ENCODE measurements at regions not wholly inside any gene's neighbourhood (a gene's known extent, or its start where the extent isn't known, plus 50 kb on each side); places are given as distances from the start of the nearest gene placed in this dataset.

- TF ChIP-seq EZH2phosphoT487 (IDR thresholded peaks at IDR 0.05; ENCODE audit: borderline replicate concordance) (no peak), EGR1 (IDR thresholded peaks at IDR 0.05; ENCODE audit: low read depth) (no peak), POLR2A (IDR thresholded peaks at IDR 0.05; ENCODE audit: borderline replicate concordance, extremely low read depth, insufficient read depth, insufficient read length) (no peak), POLR2AphosphoS5 (IDR thresholded peaks at IDR 0.05; ENCODE audit: low read depth, low read length) (no peak), EZH2 (IDR thresholded peaks at IDR 0.05) (no peak), SP1 (IDR thresholded peaks at IDR 0.05; ENCODE audit: low read depth) (no peak), TCF7L2 (IDR thresholded peaks at IDR 0.05; ENCODE audit: borderline replicate concordance, extremely low read depth, insufficient read depth, insufficient read length) (no peak), JUND (IDR thresholded peaks at IDR 0.05) (no peak)
- TF ChIP-seq, protein P1, sequence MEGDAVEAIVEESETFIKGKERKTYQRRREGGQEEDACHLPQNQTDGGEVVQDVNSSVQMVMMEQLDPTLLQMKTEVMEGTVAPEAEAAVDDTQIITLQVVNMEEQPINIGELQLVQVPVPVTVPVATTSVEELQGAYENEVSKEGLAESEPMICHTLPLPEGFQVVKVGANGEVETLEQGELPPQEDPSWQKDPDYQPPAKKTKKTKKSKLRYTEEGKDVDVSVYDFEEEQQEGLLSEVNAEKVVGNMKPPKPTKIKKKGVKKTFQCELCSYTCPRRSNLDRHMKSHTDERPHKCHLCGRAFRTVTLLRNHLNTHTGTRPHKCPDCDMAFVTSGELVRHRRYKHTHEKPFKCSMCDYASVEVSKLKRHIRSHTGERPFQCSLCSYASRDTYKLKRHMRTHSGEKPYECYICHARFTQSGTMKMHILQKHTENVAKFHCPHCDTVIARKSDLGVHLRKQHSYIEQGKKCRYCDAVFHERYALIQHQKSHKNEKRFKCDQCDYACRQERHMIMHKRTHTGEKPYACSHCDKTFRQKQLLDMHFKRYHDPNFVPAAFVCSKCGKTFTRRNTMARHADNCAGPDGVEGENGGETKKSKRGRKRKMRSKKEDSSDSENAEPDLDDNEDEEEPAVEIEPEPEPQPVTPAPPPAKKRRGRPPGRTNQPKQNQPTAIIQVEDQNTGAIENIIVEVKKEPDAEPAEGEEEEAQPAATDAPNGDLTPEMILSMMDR (IDR thresholded peaks at IDR 0.05 in 2 of 3, conservative IDR thresholded peaks at IDR 0.05 in 1 of 3; ENCODE audit: borderline replicate concordance in 1 of 3, insufficient read depth in 1 of 3, low read depth in 2 of 3, low read length in 2 of 3), result no peak
Observed at GRCh38 chr2:150136893-150137292, 350.6 kb downstream of the RND3 start.
